ENCODE measurements at regions not wholly inside any gene's neighbourhood (a gene's known extent, or its start where the extent isn't known, plus 50 kb on each side); places are given as distances from the start of the nearest gene placed in this dataset.

DNA sequence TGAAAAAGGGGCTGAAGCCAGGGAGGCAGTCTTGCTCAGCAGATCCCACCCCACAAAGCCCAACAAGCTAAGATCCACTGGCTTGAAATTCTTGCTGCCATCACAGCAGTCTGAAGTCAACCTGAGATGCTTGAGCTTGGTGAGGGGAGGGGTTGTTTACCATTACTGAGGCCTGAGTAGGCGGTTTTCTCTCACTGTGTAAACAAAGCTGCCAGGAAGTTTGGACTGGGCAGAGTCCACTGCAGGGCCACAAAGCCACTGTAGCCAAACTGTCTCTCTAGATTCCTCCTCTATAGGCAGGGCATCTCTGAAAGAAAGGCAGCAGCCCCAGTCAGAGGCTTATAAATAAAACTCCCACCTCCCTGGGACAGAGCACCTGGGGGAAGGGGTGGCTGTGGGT, 746.1 kb upstream of the LRRC4C start:
- Histone ChIP-seq H3K27ac (no peak overlapping the region), H3K4me1 (no peaks in the 10 kb centered on the region), H3K4me3 (no peak overlapping the region), H3K36me3 (no peaks in the 10 kb centered on the region), H3K9me3 (peaks cover 0 to 9% (median 0%) of the 10 kb centered on the region in 4 donors), H3K27me3 (no peaks in the 10 kb centered on the region)
- 44 to 50% methylated on average over 1 of the region's 1 CpG for WGBS, 2 donors
- no peak for DNase-seq (ENCODE audit: low spot score in 2 of 2)
- TF ChIP-seq, protein P1, sequence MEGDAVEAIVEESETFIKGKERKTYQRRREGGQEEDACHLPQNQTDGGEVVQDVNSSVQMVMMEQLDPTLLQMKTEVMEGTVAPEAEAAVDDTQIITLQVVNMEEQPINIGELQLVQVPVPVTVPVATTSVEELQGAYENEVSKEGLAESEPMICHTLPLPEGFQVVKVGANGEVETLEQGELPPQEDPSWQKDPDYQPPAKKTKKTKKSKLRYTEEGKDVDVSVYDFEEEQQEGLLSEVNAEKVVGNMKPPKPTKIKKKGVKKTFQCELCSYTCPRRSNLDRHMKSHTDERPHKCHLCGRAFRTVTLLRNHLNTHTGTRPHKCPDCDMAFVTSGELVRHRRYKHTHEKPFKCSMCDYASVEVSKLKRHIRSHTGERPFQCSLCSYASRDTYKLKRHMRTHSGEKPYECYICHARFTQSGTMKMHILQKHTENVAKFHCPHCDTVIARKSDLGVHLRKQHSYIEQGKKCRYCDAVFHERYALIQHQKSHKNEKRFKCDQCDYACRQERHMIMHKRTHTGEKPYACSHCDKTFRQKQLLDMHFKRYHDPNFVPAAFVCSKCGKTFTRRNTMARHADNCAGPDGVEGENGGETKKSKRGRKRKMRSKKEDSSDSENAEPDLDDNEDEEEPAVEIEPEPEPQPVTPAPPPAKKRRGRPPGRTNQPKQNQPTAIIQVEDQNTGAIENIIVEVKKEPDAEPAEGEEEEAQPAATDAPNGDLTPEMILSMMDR (IDR thresholded peaks at IDR 0.05): no peak
- TF ChIP-seq POLR2A (IDR thresholded peaks at IDR 0.05): no peak

DNA sequence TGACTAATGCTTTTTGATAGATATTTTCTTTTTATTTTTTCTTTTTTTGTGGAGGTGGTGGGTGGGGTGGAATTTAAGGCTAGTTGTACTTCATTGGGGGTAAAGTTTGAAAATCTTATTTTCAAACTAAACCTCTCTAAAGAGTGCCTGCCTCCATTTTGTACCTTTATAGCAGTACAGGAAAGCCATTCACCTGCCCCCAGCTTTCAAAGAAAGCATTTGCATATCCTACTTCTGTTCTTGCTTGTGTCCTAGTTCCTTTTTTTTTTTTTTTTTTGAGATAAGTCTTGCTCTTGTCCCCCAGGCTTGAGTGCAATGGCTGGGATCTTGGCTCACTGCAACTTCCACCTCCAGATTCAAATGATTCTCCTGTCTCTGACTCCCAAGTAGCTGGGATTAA, 766.2 kb upstream of the LRRC4C start:
- Histone ChIP-seq H3K27ac (no peak overlapping the region), H3K27me3 (no peaks in the 10 kb centered on the region), H3K4me3 (no peak overlapping the region), H3K36me3 (no peaks in the 10 kb centered on the region), H3K4me1 (no peaks in the 10 kb centered on the region), H3K9me3 (no peaks in the 10 kb centered on the region)
- TF ChIP-seq, protein P1 (IDR thresholded peaks at IDR 0.05): no peak
- TF ChIP-seq POLR2A (IDR thresholded peaks at IDR 0.05): no peak
- TF ChIP-seq EP300 (IDR thresholded peaks at IDR 0.05): no peak
- no peak for DNase-seq (ENCODE audit: low spot score in 2 of 2)

DNA sequence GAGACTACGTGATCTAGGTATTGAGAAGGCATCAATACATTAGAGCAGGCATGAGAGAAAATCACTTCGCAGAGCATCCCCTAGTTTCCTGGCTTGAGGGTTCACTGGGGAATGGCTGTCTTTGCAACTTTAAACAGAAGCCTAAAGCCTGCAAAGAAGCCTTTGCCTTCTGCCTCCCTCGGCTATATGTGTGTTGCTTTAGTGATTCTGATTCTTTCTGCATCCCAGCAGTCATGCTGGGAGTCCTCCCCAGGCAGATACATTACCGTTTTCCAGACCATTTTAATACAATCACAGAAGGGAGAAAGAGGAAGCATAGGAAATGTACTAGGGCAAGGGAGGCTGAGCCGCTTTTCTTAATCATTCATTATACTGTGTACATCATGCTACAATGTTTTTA, 773.2 kb upstream of the LRRC4C start:
- 53 to 63% methylated on average over 5 of the region's 5 CpGs for WGBS, 2 donors
- DNase-seq (ENCODE audit: low spot score in 2 of 2): no peak
- TF ChIP-seq POLR2A (IDR thresholded peaks at IDR 0.05): no peak
- TF ChIP-seq EP300 (IDR thresholded peaks at IDR 0.05): no peak
- TF ChIP-seq, protein P1 (IDR thresholded peaks at IDR 0.05): no peak
- H3K27ac ChIP-seq: no peak overlapping the region
- no peak overlapping the region for H3K4me3 ChIP-seq
- H3K9me3 ChIP-seq: no peaks in the 10 kb centered on the region
- no peaks in the 10 kb centered on the region for H3K36me3 ChIP-seq
- H3K27me3 ChIP-seq: no peaks in the 10 kb centered on the region
- H3K4me1 ChIP-seq: no peaks in the 10 kb centered on the region

DNA sequence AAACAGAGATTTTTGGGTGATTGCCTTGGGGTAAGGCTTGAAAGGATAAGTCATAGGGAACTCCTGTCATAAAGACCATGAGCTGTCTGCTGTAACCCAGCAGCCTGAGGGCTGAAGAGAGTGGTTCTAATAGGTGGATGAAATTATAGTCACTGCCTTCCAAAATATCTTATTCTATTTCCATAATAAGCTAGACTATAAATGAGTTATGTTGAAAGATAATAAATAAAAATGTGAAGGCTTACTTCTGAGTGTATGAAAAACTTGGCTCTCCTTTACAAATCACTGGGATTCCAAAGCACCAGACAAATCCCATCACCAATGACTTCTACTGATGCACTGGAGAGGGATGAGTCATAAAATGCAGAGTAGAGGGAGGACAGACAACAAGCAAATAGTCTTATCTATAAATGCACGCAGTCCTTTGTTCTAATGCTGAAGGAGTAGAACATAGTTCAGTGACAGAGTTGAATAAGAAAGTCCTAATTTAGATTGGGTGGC, 775.0 kb upstream of the LRRC4C start:
- no peak for DNase-seq (ENCODE audit: low spot score in 2 of 2)
- no peak overlapping the region for H3K4me3 ChIP-seq
- TF ChIP-seq, protein P1 (IDR thresholded peaks at IDR 0.05): no peak
- no peak for TF ChIP-seq POLR2A (IDR thresholded peaks at IDR 0.05)
- TF ChIP-seq EP300 (IDR thresholded peaks at IDR 0.05): no peak
- no peak overlapping the region for H3K27ac ChIP-seq
- H3K27me3 ChIP-seq: no peaks in the 10 kb centered on the region
- no peaks in the 10 kb centered on the region for H3K9me3 ChIP-seq
- 76 to 83% methylated on average over 1 of the region's 1 CpG for WGBS, 2 donors
- H3K36me3 ChIP-seq: no peaks in the 10 kb centered on the region
- H3K4me1 ChIP-seq: no peaks in the 10 kb centered on the region

DNA sequence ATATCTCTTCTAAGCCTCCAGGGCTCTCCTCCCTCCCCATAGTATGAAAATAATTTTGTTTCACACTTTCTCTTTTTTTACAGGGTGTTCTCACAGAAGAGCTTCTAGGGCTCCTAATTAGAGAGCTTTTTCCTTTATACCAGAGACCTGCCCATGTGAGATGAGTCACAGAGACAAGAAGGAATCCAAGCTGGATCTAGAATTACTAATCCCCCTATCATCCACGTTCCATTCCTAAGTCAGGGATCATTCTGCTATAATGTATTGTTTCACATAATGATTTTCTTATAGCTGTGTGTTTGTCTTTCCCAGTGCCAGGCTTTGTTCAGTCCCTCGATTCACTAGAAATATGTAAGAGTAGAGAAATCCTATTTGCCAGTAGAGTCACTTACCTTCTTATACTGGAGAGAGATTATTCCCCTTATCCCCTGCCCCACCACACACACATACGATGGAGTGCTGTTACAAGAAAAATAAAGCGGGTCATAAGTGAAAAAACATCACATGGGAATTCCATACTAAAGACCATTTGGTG, 778.3 kb upstream of the LRRC4C start:
- 59 to 63% methylated on average over 4 of the region's 4 CpGs for WGBS, 2 donors

More for the DNA sequence above, 778.3 kb upstream of the LRRC4C start:
- Histone ChIP-seq H3K27ac (no peak overlapping the region), H3K27me3 (no peaks in the 10 kb centered on the region), H3K36me3 (no peaks in the 10 kb centered on the region), H3K9me3 (no peaks in the 10 kb centered on the region), H3K4me1 (no peaks in the 10 kb centered on the region), H3K4me3 (no peak overlapping the region)
- DNase-seq (ENCODE audit: low spot score in 2 of 2): no peak
- TF ChIP-seq EP300 (IDR thresholded peaks at IDR 0.05) (no peak), POLR2A (IDR thresholded peaks at IDR 0.05) (no peak)
- TF ChIP-seq, protein P1 (IDR thresholded peaks at IDR 0.05): no peak
